Transverse colon (tissue), 4 donors: ENCODE measurements at regions not wholly inside any gene's neighbourhood (a gene's known extent, or its start where the extent isn't known, plus 50 kb on each side); places are given as distances from the start of the nearest gene placed in this dataset.
A peak's percentile ranks its signal among the peaks of the same experiment; 100 is the strongest.

ENCODE experiments used
- DNase-seq: peaks from one replicate; pipeline ENCODE4 v3.0.0-alpha.2; 2019
- H3K27ac ChIP-seq, 4 donors: fragments of 200-600 bp; sonication (generic); 2 replicates each; pipeline ENCODE4 v1.5.1; 2016 to 2018; ENCODE audit warnings: inconsistent platforms in 4 of 4
- H3K27me3 ChIP-seq: fragments of 200-600 bp; sonication (generic); 2 replicates; pipeline ENCODE4 v1.5.1; 2017; ENCODE audit warnings: inconsistent platforms
- H3K36me3 ChIP-seq, 4 donors: fragments of 200-600 bp; sonication (generic); 2 replicates each; pipeline ENCODE4 v1.5.1; 2017 to 2019; ENCODE audit warnings: inconsistent platforms in 4 of 4
- H3K4me1 ChIP-seq, 4 donors: fragments of 200-600 bp; sonication (generic); 2 replicates each; pipeline ENCODE4 v1.5.1; 2017 to 2020; ENCODE audit warnings: inconsistent platforms in 4 of 4
- H3K4me3 ChIP-seq, 4 donors: fragments of 200-600 bp; sonication (generic); 1 replicate in 1 of 4; 2 replicates in 3 of 4; pipeline versions ENCODE4 v1.5.1 to v1.6.1; 2017 to 2019; ENCODE audit warnings: inconsistent platforms in 4 of 4
- H3K9me3 ChIP-seq, 2 donors: fragments of 200-600 bp; sonication (generic); 2 replicates each; pipeline ENCODE4 v1.5.1; 2017 to 2019; ENCODE audit warnings: inconsistent platforms in 2 of 2
- EP300 ChIP-seq: sonication (generic); formaldehyde crosslinking; IDR thresholded peaks from one replicate; pipeline ENCODE4 v1.6.1; 2017; ENCODE audit warnings: antibody characterized with exemption, low read depth
- POLR2A ChIP-seq: fragments of 450-650 bp; IDR thresholded peaks from one replicate; pipeline ENCODE4 v1.6.1; 2016; ENCODE audit warnings: antibody characterized with exemption, mild to moderate bottlenecking, moderate library complexity
- POLR2AphosphoS5 ChIP-seq, 3 donors: sonication (generic); formaldehyde crosslinking; IDR thresholded peaks; one replicate each; pipeline ENCODE4 v1.6.1; 2016; ENCODE audit warnings: antibody characterized with exemption in 3 of 3
- WGBS, 2 donors: methylation state at CpG; one replicate each; pipeline ENCODE4 v1.1.5; 2018; ENCODE audit warnings: low coverage in 1 of 2; 5-methylcytosine and 5-hydroxymethylcytosine counted together
- in situ Hi-C, 4 donors: fragments of 200-750 bp; cut with MboI; loops; one replicate each; pipeline versions ENCODE4 v1.15.0 to v1.15.1; 2017; ENCODE audit warnings: low sequenced_read_pairs in 3 of 4, low pct_ligation_motif_present in 1 of 4, low pct_unique_long_range_greater_than_20kb in 1 of 4
- intact Hi-C: fragments of 100-400 bp; cut with DNase I; formaldehyde crosslinking; loops from one replicate; pipeline ENCODE4 v1.15.1; 2023; ENCODE audit warnings: low total_unique reads
- TF ChIP-seq, protein P1 (sequence below), 5 experiments: fragments of 200-600 bp in 3 of 5; fragments of 450-650 bp in 2 of 5; sonication (generic) in 3 of 5; IDR thresholded peaks; 1 replicate in 2 of 5; 2 replicates in 3 of 5; pipeline ENCODE4 v1.5.1; 2016 to 2017; ENCODE audit warnings: antibody characterized with exemption in 5 of 5, inconsistent platforms in 3 of 5, mild to moderate bottlenecking in 2 of 5, moderate library complexity in 1 of 5

DNA sequence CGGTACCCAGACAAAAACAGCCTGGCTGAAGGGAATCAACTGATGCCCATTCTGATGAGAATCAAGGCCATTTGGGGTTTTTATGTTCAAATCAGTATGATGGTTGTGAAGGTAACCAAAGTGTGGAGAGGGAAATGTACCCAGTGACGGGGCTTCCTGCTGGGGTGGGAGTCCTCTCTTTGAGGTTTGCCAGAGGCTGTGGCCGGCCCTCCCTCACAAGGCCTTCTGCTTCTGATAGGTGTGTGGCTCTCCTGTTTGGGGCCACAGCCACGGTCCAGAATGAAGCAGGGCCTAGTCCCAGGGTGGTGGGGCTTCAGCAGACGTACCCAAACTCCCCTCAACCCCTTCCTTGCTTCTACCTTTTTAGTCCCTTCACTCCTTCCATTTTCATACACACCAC lies 86.7 kb upstream of the NAA20 start:
- in situ Hi-C loops (no loop called here), intact Hi-C loops (no loop called here)

DNA sequence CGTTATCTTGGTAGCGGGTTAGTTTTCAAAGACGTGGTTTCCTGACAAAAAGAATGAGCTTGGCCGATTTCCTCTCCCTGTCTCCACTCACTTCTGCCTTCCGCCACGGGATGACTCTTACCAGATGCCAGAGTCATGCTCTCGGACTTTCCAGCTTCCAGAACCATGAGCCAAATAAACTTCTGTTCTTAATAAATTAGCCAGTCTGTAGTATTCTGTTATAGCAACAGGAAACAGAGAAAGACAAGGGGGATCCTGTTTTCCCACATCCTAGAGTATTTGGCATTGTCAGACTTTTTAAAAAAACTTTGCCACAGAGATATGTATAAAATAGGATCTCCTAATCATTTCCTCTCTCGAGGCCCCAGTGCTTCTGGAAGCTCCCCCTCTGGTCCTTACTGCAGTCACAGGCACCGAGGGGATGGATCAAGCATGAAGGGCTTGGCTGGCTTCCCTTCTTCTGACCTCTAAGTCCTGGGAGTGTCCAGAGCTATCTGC lies 84.9 kb upstream of the NAA20 start:
- Histone ChIP-seq H3K9me3 (no peaks in the 10 kb centered on the region), H3K4me1 (peaks cover 21 to 76% (median 41%) of the 10 kb centered on the region in 4 donors), H3K27me3 (no peaks in the 10 kb centered on the region), H3K36me3 (no peaks in the 10 kb centered on the region), H3K4me3 (no peak overlapping the region), H3K27ac (peak overlapping the region; percentile 74 to 86 (median 86))
- intact Hi-C loops, result no loop called here
- WGBS, 2 donors, result 53 to 69% methylated on average over 4 to 9 of the region's 9 CpGs
- in situ Hi-C loops, result no loop called here
- no peak for DNase-seq
- peak; percentile 12 to 50 (median 42) for TF ChIP-seq POLR2AphosphoS5 (IDR thresholded peaks at IDR 0.05)
- no peak for TF ChIP-seq EP300
- no peak for TF ChIP-seq POLR2A

More for the DNA sequence above, 86.7 kb upstream of the NAA20 start:
- TF ChIP-seq POLR2AphosphoS5 (IDR thresholded peaks at IDR 0.05) (no peak), POLR2A (no peak), EP300 (no peak)
- TF ChIP-seq, protein P1, sequence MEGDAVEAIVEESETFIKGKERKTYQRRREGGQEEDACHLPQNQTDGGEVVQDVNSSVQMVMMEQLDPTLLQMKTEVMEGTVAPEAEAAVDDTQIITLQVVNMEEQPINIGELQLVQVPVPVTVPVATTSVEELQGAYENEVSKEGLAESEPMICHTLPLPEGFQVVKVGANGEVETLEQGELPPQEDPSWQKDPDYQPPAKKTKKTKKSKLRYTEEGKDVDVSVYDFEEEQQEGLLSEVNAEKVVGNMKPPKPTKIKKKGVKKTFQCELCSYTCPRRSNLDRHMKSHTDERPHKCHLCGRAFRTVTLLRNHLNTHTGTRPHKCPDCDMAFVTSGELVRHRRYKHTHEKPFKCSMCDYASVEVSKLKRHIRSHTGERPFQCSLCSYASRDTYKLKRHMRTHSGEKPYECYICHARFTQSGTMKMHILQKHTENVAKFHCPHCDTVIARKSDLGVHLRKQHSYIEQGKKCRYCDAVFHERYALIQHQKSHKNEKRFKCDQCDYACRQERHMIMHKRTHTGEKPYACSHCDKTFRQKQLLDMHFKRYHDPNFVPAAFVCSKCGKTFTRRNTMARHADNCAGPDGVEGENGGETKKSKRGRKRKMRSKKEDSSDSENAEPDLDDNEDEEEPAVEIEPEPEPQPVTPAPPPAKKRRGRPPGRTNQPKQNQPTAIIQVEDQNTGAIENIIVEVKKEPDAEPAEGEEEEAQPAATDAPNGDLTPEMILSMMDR (IDR thresholded peaks at IDR 0.05), result no peak
- Histone ChIP-seq H3K4me3 (no peak overlapping the region), H3K9me3 (no peaks in the 10 kb centered on the region), H3K4me1 (peaks cover 7 to 61% (median 30%) of the 10 kb centered on the region in 4 donors), H3K36me3 (no peaks in the 10 kb centered on the region), H3K27ac (peak overlapping the region in 1 of 4 donors; percentile 15), H3K27me3 (no peaks in the 10 kb centered on the region)
- DNase-seq, result no peak
- 69 to 100% methylated on average over 2 to 5 of the region's 5 CpGs for WGBS, 2 donors

DNA sequence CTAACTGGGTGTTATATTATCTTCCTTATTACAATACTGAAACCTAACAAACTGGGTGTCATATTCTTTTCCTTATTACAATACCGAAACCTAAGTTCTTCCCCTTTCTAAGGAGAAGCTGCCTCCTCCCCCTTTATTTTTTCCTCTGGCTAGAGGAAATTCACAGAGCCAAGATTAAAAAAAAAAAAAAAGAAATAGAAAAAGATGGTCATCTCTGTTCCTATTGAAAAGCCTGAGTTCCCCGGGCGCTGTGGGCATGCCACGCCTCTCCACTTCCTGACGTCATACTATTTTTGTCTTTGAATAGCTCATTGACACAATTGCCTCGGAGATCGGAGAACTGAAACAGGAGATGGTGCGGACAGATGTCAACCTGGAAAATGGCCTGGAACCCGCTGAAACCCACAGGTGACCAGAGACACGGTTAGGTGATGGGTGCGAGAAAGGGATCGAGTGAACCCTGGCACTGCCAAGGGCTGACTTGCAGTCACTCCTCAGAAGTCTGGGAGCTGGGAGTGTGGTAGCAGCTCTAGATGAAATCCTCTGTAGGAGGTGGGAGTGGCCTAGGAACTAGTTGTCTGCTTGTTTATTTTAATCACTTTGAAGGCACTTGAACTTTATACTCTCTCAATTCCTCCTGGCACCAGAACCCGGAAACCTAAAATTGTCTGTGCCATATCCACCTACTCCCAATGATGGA lies 82.2 kb upstream of the NAA20 start:
- no peaks in the 10 kb centered on the region for H3K9me3 ChIP-seq
- H3K27me3 ChIP-seq, result no peaks in the 10 kb centered on the region
- H3K4me1 ChIP-seq, result peaks cover 21 to 56% (median 27%) of the 10 kb centered on the region in 4 donors
- H3K36me3 ChIP-seq, result peaks cover 0 to 3% (median 0%) of the 10 kb centered on the region in 4 donors
- in situ Hi-C loops (no loop called here), intact Hi-C loops (no loop called here)
- 24 to 42% methylated on average over 6 to 13 of the region's 13 CpGs for WGBS, 2 donors
- H3K27ac ChIP-seq, result peak overlapping the region; percentile 78 to 86 (median 86)
- H3K4me3 ChIP-seq, result peak overlapping the region in 3 of 4 donors; percentile 1 to 40 (median 16)
- TF ChIP-seq, protein P1 (IDR thresholded peaks at IDR 0.05), result no peak
- peak; percentile 71 for TF ChIP-seq POLR2A
- peak; percentile 47 to 80 (median 72) for TF ChIP-seq POLR2AphosphoS5 (IDR thresholded peaks at IDR 0.05)
- TF ChIP-seq EP300, result peak; percentile 3
- DNase-seq, result peak; percentile 75

DNA sequence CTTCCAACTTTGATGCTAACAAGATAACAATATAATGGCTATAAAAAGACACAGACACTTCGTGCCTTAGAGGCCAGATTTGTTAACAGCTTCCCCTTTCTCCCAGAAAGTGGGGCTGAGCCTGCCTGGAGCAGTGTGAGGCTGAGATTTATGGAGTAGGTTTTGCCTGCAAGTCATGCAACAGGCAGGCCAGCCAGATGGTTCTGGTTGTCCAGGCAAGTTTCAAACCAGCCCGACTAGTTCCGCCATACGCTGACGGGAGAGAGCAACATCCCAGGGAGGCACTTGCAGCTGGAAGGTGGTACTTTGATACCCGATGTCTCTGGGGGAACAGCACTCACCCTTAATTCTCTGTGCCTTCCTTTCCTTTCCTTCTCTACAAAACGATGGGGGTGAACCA lies 81.3 kb upstream of the NAA20 start:
- H3K27me3 ChIP-seq, result no peaks in the 10 kb centered on the region
- in situ Hi-C loops, result no loop called here
- peaks cover 21 to 56% (median 27%) of the 10 kb centered on the region in 4 donors for H3K4me1 ChIP-seq
- intact Hi-C loops, result no loop called here
- TF ChIP-seq POLR2AphosphoS5 (IDR thresholded peaks at IDR 0.05) (no peak), EP300 (no peak), POLR2A (no peak)
- TF ChIP-seq, protein P1 (IDR thresholded peaks at IDR 0.05), result no peak
- H3K4me3 ChIP-seq, result peak overlapping the region in 2 of 4 donors; percentile 5 to 40
- H3K27ac ChIP-seq, result peak overlapping the region; percentile 78 to 86 (median 86)
- peaks cover 0 to 12% (median 0%) of the 10 kb centered on the region in 4 donors for H3K36me3 ChIP-seq
- H3K9me3 ChIP-seq, result no peaks in the 10 kb centered on the region
- peak; percentile 75 for DNase-seq
- WGBS, 2 donors, result 28% methylated on average over 7 of the region's 7 CpGs; no CpG with 5 or more reads in 1 of the 2 donors
